HCT116 (cell line): ENCODE measurements at regions not wholly inside any gene's neighbourhood (a gene's known extent, or its start where the extent isn't known, plus 50 kb on each side); places are given as distances from the start of the nearest gene placed in this dataset.

Experiments used
- ATAC-seq: fragments of 200-7000 bp; cut with Tn5 transposase; 2 replicates; pipeline ENCODE4 v1.9.1; 2020; ENCODE audit warnings: mild to moderate bottlenecking, moderate library complexity
- BruUV-seq: library from RNA; stranded (reverse); fragments of 400-500 nt; replicated peaks from 2 replicates; lab custom pipeline; 2021; lab: Mats Ljungman, UMichigan
- CTCF ChIA-PET: fragments of 300-600 bp; sonication (Branson Sonifier 250); formaldehyde crosslinking; loops from one replicate; lab custom pipeline; 2021; ENCODE audit warnings: antibody characterized with exemption; lab: Charles Lee
- POLR2A ChIA-PET: fragments of 300-600, 350-600 bp; sonication (Branson Sonifier 250); formaldehyde crosslinking; loops from one replicate; lab custom pipeline; 2021; ENCODE audit warnings: antibody characterized with exemption; lab: Charles Lee
- RAD21 ChIA-PET, 2 experiments: fragments of 300-600 bp; sonication (Branson Sonifier 250); formaldehyde crosslinking; loops; one replicate each; lab custom pipeline; 2023; ENCODE audit warnings: low total read pairs in 2 of 2; ENCODE audit not compliant: uncharacterized antibody in 2 of 2, unreplicated experiment in 2 of 2, low non-redundant PET in 1 of 2; lab: Charles Lee
- DNase-seq: peaks from one replicate; pipeline ENCODE4 v3.0.0-alpha.2; 2010; ENCODE audit warnings: low read depth, low spot score
- H2AFZ ChIP-seq: fragments of 200-600 bp; shearing (Covaris generic), sonication (generic); 2 replicates; pipeline ENCODE4 v1.6.1; 2017; ENCODE audit warnings: low read depth, mixed run types, mixed read lengths, antibody characterized with exemption, low read length; ENCODE audit not compliant: poor library complexity, severe bottlenecking
- H3K27ac ChIP-seq: 2 replicates; pipeline ENCODE4 v1.5.1; 2012; ENCODE audit warnings: low read depth, low read length
- H3K27me3 ChIP-seq: fragments of 200-600 bp; sonication (generic); 2 replicates; pipeline ENCODE4 v1.6.1; 2016; ENCODE audit warnings: mixed run types, low read length, mixed read lengths; ENCODE audit not compliant: insufficient read depth
- H3K36me3 ChIP-seq, 2 experiments: fragments of 200-500 bp in 1 of 2; fragments of 200-600 bp in 1 of 2; sonication (Bioruptor generic) in 1 of 2; sonication (generic) in 1 of 2; 2 replicates each; pipeline versions ENCODE4 v1.5.1 to v1.6.1; 2014 to 2016; ENCODE audit warnings: low read length in 2 of 2, inconsistent platforms in 1 of 2, mixed read lengths in 1 of 2, mixed run types in 1 of 2; ENCODE audit not compliant: insufficient read depth in 2 of 2, control insufficient read depth in 1 of 2
- H3K4me1 ChIP-seq, 2 experiments: fragments of 200-600 bp in 1 of 2; sonication (generic) in 1 of 2; 2 replicates each; pipeline versions ENCODE4 v1.5.1 to v1.6.1; 2012 to 2017; ENCODE audit warnings: low read length in 2 of 2, inconsistent platforms in 1 of 2, mild to moderate bottlenecking in 1 of 2, mixed read lengths in 1 of 2, mixed run types in 1 of 2, moderate library complexity in 1 of 2; ENCODE audit not compliant: insufficient read depth in 2 of 2, control insufficient read depth in 1 of 2
- H3K4me2 ChIP-seq: fragments of 200-600 bp; sonication (generic); 2 replicates; pipeline ENCODE4 v1.6.1; 2017; ENCODE audit warnings: mixed run types, low read length, mixed read lengths
- H3K4me3 ChIP-seq, 2 experiments: fragments of 200-600 bp in 1 of 2; sonication (generic) in 1 of 2; replicated peaks in 1 of 2; 2 replicates each; pipeline ENCODE4 v1.5.1; 2011 to 2016; ENCODE audit warnings: low read length in 2 of 2, control low read depth in 1 of 2, low read depth in 1 of 2, mild to moderate bottlenecking in 1 of 2, mixed read lengths in 1 of 2, mixed run types in 1 of 2
- H3K79me2 ChIP-seq: fragments of 200-600 bp; sonication (generic); 2 replicates; pipeline ENCODE4 v1.6.1; 2017; ENCODE audit warnings: mild to moderate bottlenecking, mixed run types, low read length, moderate library complexity, mixed read lengths; ENCODE audit not compliant: insufficient read depth
- H3K9ac ChIP-seq: fragments of 200-600 bp; sonication (generic); 2 replicates; pipeline ENCODE4 v1.6.1; 2016; ENCODE audit warnings: low read length, mixed read lengths
- H3K9me2 ChIP-seq: fragments of 200-600 bp; sonication (generic), shearing (Covaris generic); 2 replicates; pipeline ENCODE4 v1.6.1; 2017; ENCODE audit warnings: mixed run types, mild to moderate bottlenecking, moderate library complexity; ENCODE audit not compliant: insufficient read depth
- H3K9me3 ChIP-seq, 2 experiments: fragments of 200-500 bp in 1 of 2; fragments of 200-600 bp in 1 of 2; sonication (Bioruptor generic) in 1 of 2; sonication (generic) in 1 of 2; 2 replicates each; pipeline ENCODE4 v1.6.1; 2014 to 2017; ENCODE audit warnings: low read length in 2 of 2, mixed read lengths in 2 of 2, inconsistent platforms in 1 of 2, low read depth in 1 of 2, mild to moderate bottlenecking in 1 of 2, mixed run types in 1 of 2, moderate library complexity in 1 of 2; ENCODE audit not compliant: control insufficient read depth in 1 of 2, insufficient read depth in 1 of 2
- H4K20me1 ChIP-seq: fragments of 200-600 bp; sonication (generic), shearing (Covaris generic); 2 replicates; pipeline ENCODE4 v1.6.1; 2017; ENCODE audit warnings: mixed run types, mild to moderate bottlenecking, moderate library complexity; ENCODE audit not compliant: insufficient read depth
- ATF3 ChIP-seq: IDR thresholded peaks from 2 replicates; pipeline ENCODE4 v1.6.1; 2012
- CBX3 ChIP-seq: IDR thresholded peaks from 2 replicates; pipeline ENCODE4 v1.6.1; 2012; ENCODE audit warnings: low read depth
- CTCF ChIP-seq, 3 experiments: fragments of 200-600 bp in 1 of 3; sonication (generic) in 1 of 3; IDR thresholded peaks in 2 of 3; conservative IDR thresholded peaks in 1 of 3; 2 replicates each; pipeline ENCODE4 v1.5.1; 2012 to 2017; ENCODE audit warnings: low read depth in 2 of 3, low read length in 2 of 3, antibody characterized with exemption in 1 of 3, borderline replicate concordance in 1 of 3, control low read depth in 1 of 3, mild to moderate bottlenecking in 1 of 3, mixed read lengths in 1 of 3, mixed run types in 1 of 3, moderate library complexity in 1 of 3; ENCODE audit not compliant: insufficient read depth in 1 of 3
- EGR1 ChIP-seq: IDR thresholded peaks from 2 replicates; pipeline ENCODE4 v1.6.1; 2012; ENCODE audit warnings: low read depth
- ELF1 ChIP-seq: IDR thresholded peaks from 2 replicates; pipeline ENCODE4 v1.6.1; 2012; ENCODE audit warnings: low read depth, borderline replicate concordance
- EZH2 ChIP-seq: fragments of 200-600 bp; sonication (generic); IDR thresholded peaks from 2 replicates; pipeline ENCODE4 v1.6.1; 2017; ENCODE audit warnings: antibody characterized with exemption, mixed run types
- EZH2phosphoT487 ChIP-seq: fragments of 200-600 bp; IDR thresholded peaks from 2 replicates; pipeline ENCODE4 v1.6.1; 2018; ENCODE audit warnings: antibody characterized with exemption, borderline replicate concordance
- FOSL1 ChIP-seq: IDR thresholded peaks from 2 replicates; pipeline ENCODE4 v1.6.1; 2012; ENCODE audit warnings: low read depth
- JUND ChIP-seq: IDR thresholded peaks from 2 replicates; pipeline ENCODE4 v1.6.1; 2012
- MAX ChIP-seq: IDR thresholded peaks from 2 replicates; pipeline ENCODE4 v1.6.1; 2012
- POLR2A ChIP-seq: IDR thresholded peaks from 2 replicates; pipeline ENCODE4 v1.7.0; 2011; ENCODE audit warnings: borderline replicate concordance; ENCODE audit not compliant: insufficient read depth, insufficient read length; ENCODE audit errors: extremely low read depth
- POLR2AphosphoS5 ChIP-seq: IDR thresholded peaks from 2 replicates; pipeline ENCODE4 v1.6.1; 2011; ENCODE audit warnings: mild to moderate bottlenecking, low read depth, low read length, moderate library complexity
- RAD21 ChIP-seq: IDR thresholded peaks from 2 replicates; pipeline ENCODE4 v1.6.1; 2012; ENCODE audit warnings: low read depth, mild to moderate bottlenecking
- SP1 ChIP-seq: IDR thresholded peaks from 2 replicates; pipeline ENCODE4 v1.6.1; 2012; ENCODE audit warnings: low read depth
- SRF ChIP-seq: IDR thresholded peaks from 2 replicates; pipeline ENCODE4 v1.6.1; 2012; ENCODE audit warnings: low read depth
- TCF7L2 ChIP-seq: IDR thresholded peaks from 2 replicates; pipeline ENCODE4 v1.7.0; 2011; ENCODE audit warnings: borderline replicate concordance, inconsistent platforms; ENCODE audit not compliant: insufficient read depth, insufficient read length; ENCODE audit errors: extremely low read depth
- YY1 ChIP-seq: IDR thresholded peaks from 2 replicates; pipeline ENCODE4 v1.6.1; 2011; ENCODE audit warnings: low read length, low read depth, moderate library complexity, mild to moderate bottlenecking; ENCODE audit not compliant: insufficient replicate concordance; ENCODE audit errors: extremely low read depth
- ZFX ChIP-seq: fragments of 450-650 bp; IDR thresholded peaks from 2 replicates; pipeline ENCODE4 v1.6.1; 2017
- intact Hi-C: fragments of 100-400 bp; cut with micrococcal nuclease; formaldehyde crosslinking; loops from 2 replicates; pipeline ENCODE4 v1.10.0; 2022

GRCh38 chr20:12699374-12700228 lies 309.2 kb upstream of the SPTLC3 start:
- Histone ChIP-seq H3K9ac (no peak overlapping the region), H3K4me2 (no peak overlapping the region), H3K27ac (no peak overlapping the region), H3K36me3 (no peaks in the 10 kb centered on the region), H4K20me1 (no peaks in the 10 kb centered on the region), H2AFZ (no peak overlapping the region), H3K27me3 (no peaks in the 10 kb centered on the region), H3K9me3 (peaks cover 16 to 43% of the 10 kb centered on the region in 2 experiments; a peak in 2 of 4 replicates), H3K79me2 (no peaks in the 10 kb centered on the region), H3K4me1 (no peaks in the 10 kb centered on the region), H3K4me3 (no peak overlapping the region), H3K9me2 (no peaks in the 10 kb centered on the region)
- BruUV-seq = no TSS peak
- ChIA-PET RAD21 (no interaction called here), CTCF (no interaction called here), POLR2A (no interaction called here)
- intact Hi-C loops = no loop called here
- no peak for TF ChIP-seq JUND
- DNase-seq (no peak), ATAC-seq (no peak)

GRCh38 chr20:12700701-12701100 lies 308.1 kb upstream of the SPTLC3 start:
- no peak overlapping the region for H2AFZ ChIP-seq
- intact Hi-C loops = no loop called here
- H3K27me3 ChIP-seq = no peaks in the 10 kb centered on the region
- peaks cover 16 to 48% of the 10 kb centered on the region in 2 experiments; a peak in 2 of 4 replicates for H3K9me3 ChIP-seq
- no peaks in the 10 kb centered on the region for H3K9me2 ChIP-seq
- no peaks in the 10 kb centered on the region for H3K4me1 ChIP-seq
- H4K20me1 ChIP-seq = no peaks in the 10 kb centered on the region
- POLR2A ChIA-PET = no interaction called here
- ATAC-seq = no peak
- H3K4me3 ChIP-seq = no peak overlapping the region
- no peak overlapping the region for H3K27ac ChIP-seq
- BruUV-seq = no TSS peak
- no peak overlapping the region for H3K4me2 ChIP-seq
- no peaks in the 10 kb centered on the region for H3K79me2 ChIP-seq
- no peak for DNase-seq
- RAD21 ChIA-PET = no interaction called here
- H3K9ac ChIP-seq = no peak overlapping the region
- no peaks in the 10 kb centered on the region for H3K36me3 ChIP-seq
- CTCF ChIA-PET = no interaction called here
- no peak for TF ChIP-seq TCF7L2
- TF ChIP-seq SRF = no peak
- TF ChIP-seq ELF1 = no peak
- no peak for TF ChIP-seq EGR1
- TF ChIP-seq CBX3 = no peak
- TF ChIP-seq RAD21 = no peak
- no peak for TF ChIP-seq POLR2AphosphoS5
- no peak for TF ChIP-seq CTCF (IDR thresholded peaks at IDR 0.05 in 2 of 3, conservative IDR thresholded peaks at IDR 0.05 in 1 of 3; ENCODE audit: borderline replicate concordance in 1 of 3, insufficient read depth in 1 of 3, low read depth in 2 of 3, low read length in 2 of 3)
- TF ChIP-seq MAX = no peak
- TF ChIP-seq EZH2phosphoT487 = no peak
- TF ChIP-seq POLR2A = no peak
- no peak for TF ChIP-seq SP1
- no peak for TF ChIP-seq YY1
- TF ChIP-seq EZH2 = no peak
- no peak for TF ChIP-seq ZFX
- no peak for TF ChIP-seq JUND
- TF ChIP-seq ATF3 = no peak
- TF ChIP-seq FOSL1 = no peak
